GM21381 (cell line): ENCODE measurements at regions not wholly inside any gene's neighbourhood (a gene's known extent, or its start where the extent isn't known, plus 50 kb on each side); places are given as distances from the start of the nearest gene placed in this dataset.

Experiments used
- ATAC-seq: cut with Tn5 transposase; IDR thresholded peaks from one replicate; pipeline ENCODE4 v1.9.1; 2021; ENCODE audit warnings: mild to moderate bottlenecking, moderate library complexity; ENCODE audit not compliant: unreplicated experiment

GRCh38 chr12:85504164-85504563 is 224.1 kb downstream of the ALX1 start:
- no peak for ATAC-seq

GRCh38 chr12:85504624-85505023 is 224.6 kb downstream of the ALX1 start:
- ATAC-seq = no peak

GRCh38 chr12:85507456-85507855 is 227.4 kb downstream of the ALX1 start:
- no peak for ATAC-seq

- peak; percentile 46 for ATAC-seq
Observed at GRCh38 chr12:85509081-85509856, 229.2 kb downstream of the ALX1 start.

GRCh38 chr12:85509857-85510256 is 229.8 kb downstream of the ALX1 start:
- peak; percentile 96 for ATAC-seq

GRCh38 chr12:85516039-85516438 is 236.0 kb downstream of the ALX1 start:
- no peak for ATAC-seq

- ATAC-seq = no peak
Observed at GRCh38 chr12:85516667-85517325, 236.8 kb downstream of the ALX1 start.

GRCh38 chr12:85519163-85519562 is 239.1 kb downstream of the ALX1 start:
- no peak for ATAC-seq

GRCh38 chr12:85523197-85523596 is 243.2 kb downstream of the ALX1 start:
- no peak for ATAC-seq

GRCh38 chr12:85527192-85527591 is 247.2 kb downstream of the ALX1 start:
- ATAC-seq = peak; percentile 63

GRCh38 chr12:85529896-85530295 is 249.9 kb downstream of the ALX1 start:
- ATAC-seq = no peak

- no peak for ATAC-seq
Observed at GRCh38 chr12:85530456-85530855, 250.4 kb downstream of the ALX1 start.

GRCh38 chr12:85531341-85531740 is 251.3 kb downstream of the ALX1 start:
- peak; percentile 95 for ATAC-seq

- no peak for ATAC-seq
Observed at GRCh38 chr12:85549640-85550039, 269.6 kb downstream of the ALX1 start.

- no peak for ATAC-seq
Observed at GRCh38 chr12:85550924-85551323, 270.9 kb downstream of the ALX1 start.

GRCh38 chr12:85552461-85552860 is 272.4 kb downstream of the ALX1 start:
- ATAC-seq = no peak

GRCh38 chr12:85557850-85558249 is 277.8 kb downstream of the ALX1 start:
- no peak for ATAC-seq

GRCh38 chr12:85558684-85559083 is 277.5 kb downstream of the RASSF9 start:
- no peak for ATAC-seq

GRCh38 chr12:85559127-85559526 is 277.1 kb downstream of the RASSF9 start:
- no peak for ATAC-seq

- ATAC-seq = no peak
Observed at GRCh38 chr12:85559536-85559935, 276.7 kb downstream of the RASSF9 start.

GRCh38 chr12:85562765-85563164 is 273.4 kb downstream of the RASSF9 start:
- no peak for ATAC-seq

GRCh38 chr12:85564786-85565185 is 271.4 kb downstream of the RASSF9 start:
- no peak for ATAC-seq
